H7 (cell line): ENCODE measurements at regions not wholly inside any gene's neighbourhood (a gene's known extent, or its start where the extent isn't known, plus 50 kb on each side); places are given as distances from the start of the nearest gene placed in this dataset.

Experiments
- DNase-seq: peaks from one replicate; pipeline ENCODE4 v3.0.0; 2012
- H3K27me3 ChIP-seq: 2 replicates; pipeline ENCODE4 v1.6.0; 2011; ENCODE audit warnings: mild to moderate bottlenecking, low read length; ENCODE audit not compliant: control insufficient read depth, insufficient read depth
- H3K36me3 ChIP-seq: replicated peaks from 2 replicates; pipeline ENCODE4 v1.5.1; 2011; ENCODE audit warnings: low read length; ENCODE audit not compliant: control insufficient read depth, insufficient read depth
- H3K4me3 ChIP-seq: 2 replicates; pipeline ENCODE4 v1.5.1; 2011; ENCODE audit warnings: low read depth, mild to moderate bottlenecking, control low read depth, low read length, moderate library complexity; ENCODE audit not compliant: insufficient read depth

DNA sequence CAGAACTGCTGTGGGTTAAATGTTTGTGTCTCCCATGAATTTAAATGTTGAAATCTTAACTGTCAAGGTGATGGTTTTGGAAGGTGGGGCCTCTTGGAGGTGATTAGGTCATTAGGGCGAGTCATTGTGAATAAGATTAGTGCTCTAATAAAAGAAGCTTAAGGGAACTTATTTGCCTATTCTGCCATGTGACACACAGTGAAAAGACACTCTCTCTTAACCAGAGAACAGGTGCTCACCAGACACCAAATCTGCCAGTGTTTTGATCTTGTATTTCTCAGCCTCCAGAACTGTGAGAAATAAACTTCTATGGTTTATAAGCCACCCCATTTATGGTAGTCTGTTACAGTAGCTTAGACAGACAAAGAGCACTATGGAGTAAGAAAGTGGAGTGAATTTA, 117.9 kb upstream of the SV2C start:
- DNase-seq = no peak
- no peaks in the 10 kb centered on the region for H3K27me3 ChIP-seq
- H3K4me3 ChIP-seq = no peak overlapping the region
- no peaks in the 10 kb centered on the region for H3K36me3 ChIP-seq

DNA sequence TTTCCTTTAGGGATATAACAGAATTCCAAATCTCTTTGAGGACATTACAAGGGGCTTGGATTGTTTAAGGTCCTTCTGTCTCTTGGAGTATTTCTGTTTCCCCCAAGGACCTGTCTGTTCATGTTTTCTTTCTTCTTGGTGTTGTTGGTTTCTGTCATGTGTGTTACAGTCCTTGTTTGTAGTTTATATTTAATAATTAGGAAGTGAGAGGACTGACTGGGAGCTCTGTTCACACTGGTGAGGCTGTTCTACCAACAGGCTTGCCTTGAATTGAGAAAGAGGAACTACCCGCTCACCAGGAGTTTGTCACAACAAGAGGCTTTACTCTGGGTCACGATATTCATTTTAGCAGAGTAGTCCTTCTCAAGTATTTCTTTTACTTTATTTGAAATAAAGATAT, 119.2 kb upstream of the SV2C start:
- Histone ChIP-seq H3K4me3 (no peak overlapping the region), H3K36me3 (no peaks in the 10 kb centered on the region), H3K27me3 (no peaks in the 10 kb centered on the region)
- no peak for DNase-seq

DNA sequence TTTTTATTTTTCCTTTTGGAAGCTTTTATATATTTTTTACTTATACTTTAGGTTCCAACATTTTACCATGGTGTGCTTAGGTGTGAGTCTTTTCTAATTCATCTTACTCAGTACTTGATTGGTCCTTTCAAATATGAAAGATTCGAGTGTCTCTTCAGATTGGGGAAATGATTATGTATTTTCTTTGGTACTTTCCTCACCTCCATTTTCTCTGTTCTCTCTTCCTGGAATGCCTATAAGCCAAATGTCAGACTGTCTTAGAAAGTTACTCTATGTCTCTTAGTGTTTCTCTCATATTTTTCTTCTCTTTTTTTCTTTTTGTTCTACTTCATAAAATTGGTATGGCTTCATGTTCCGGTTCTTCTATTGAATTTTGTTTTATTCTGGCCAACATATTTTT, 119.6 kb upstream of the SV2C start:
- Histone ChIP-seq H3K27me3 (no peaks in the 10 kb centered on the region), H3K36me3 (no peaks in the 10 kb centered on the region), H3K4me3 (no peak overlapping the region)
- no peak for DNase-seq

DNA sequence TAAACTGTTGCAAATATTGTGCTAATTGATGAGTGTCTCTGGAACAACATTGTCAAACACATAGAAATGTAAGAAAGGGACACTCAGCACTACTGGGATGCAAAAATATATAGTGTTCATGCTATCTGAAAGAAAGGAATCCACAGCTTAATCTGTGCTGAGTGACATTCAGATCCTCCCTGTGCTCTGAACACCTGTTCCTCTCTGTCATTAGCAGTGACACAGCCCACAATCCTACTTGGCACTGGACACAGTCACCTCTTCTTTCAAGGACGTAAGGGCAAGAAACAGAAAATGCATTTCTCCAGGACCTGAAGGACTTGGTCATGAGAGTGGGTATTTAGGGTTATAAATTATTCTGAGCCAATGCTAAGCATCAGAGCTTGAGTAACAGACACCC, 121.4 kb upstream of the SV2C start:
- Histone ChIP-seq H3K4me3 (no peak overlapping the region), H3K36me3 (no peaks in the 10 kb centered on the region), H3K27me3 (no peaks in the 10 kb centered on the region)
- no peak for DNase-seq

DNA sequence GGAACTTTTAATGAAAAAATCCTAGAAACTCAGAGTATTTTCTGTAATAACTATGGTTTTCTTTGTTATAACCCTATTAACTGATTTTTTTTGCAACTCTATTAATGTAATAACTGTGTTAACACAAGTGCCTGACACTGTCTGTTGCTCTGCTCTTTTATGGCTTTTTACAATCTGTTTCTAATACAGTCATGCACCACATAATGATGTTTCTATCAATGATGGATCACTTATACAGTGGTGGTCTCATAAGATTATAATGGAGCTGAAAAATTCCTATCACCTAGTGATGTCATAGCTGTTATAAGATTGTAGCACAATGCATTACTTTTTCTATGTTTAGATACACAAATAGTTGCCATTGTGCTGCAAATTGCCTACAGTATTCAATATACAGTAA, 123.1 kb upstream of the SV2C start:
- H3K36me3 ChIP-seq = no peaks in the 10 kb centered on the region
- no peak for DNase-seq
- H3K4me3 ChIP-seq = no peak overlapping the region
- H3K27me3 ChIP-seq = no peaks in the 10 kb centered on the region

DNA sequence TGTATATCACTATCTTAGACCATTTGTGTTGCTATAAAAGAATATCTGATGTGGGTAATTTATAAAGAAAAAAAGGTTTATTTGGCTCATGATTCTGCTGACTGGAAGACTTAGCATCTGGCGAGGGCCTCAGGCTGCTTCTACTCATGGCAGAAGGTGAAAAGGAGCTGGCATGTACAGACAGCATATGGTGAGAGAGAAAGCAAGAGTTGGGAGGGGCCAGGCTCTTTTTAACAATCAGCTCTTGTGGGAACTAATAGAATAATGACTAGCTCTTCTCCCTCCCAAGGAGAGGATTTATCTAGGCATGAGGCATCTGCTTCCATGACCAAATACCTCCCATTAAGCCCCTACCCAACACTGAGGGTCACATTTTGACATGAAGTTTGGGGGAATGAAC, 130.2 kb upstream of the SV2C start:
- no peak for DNase-seq
- Histone ChIP-seq H3K27me3 (no peaks in the 10 kb centered on the region), H3K36me3 (no peaks in the 10 kb centered on the region), H3K4me3 (no peak overlapping the region)

DNA sequence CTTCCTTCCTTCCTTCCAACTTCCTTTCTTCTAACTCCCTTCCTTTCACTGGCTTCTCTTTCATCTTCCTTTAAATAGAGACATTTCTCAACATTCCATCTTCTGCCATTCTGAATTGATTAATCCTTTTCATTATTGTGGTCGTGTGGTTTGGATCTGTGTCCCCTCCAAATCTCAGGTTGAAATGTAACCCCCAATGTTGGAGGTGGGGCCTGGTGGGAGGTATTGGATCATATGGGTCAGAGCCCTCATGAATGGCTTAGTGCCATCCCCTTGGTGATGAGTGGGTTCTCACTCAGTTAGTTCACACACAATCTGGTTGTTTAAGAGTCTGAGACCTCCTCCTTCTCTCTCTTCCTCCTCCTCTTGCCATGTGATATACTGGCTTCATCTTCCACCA, 130.9 kb upstream of the SV2C start:
- no peaks in the 10 kb centered on the region for H3K27me3 ChIP-seq
- no peak for DNase-seq
- no peak overlapping the region for H3K4me3 ChIP-seq
- H3K36me3 ChIP-seq = no peaks in the 10 kb centered on the region

DNA sequence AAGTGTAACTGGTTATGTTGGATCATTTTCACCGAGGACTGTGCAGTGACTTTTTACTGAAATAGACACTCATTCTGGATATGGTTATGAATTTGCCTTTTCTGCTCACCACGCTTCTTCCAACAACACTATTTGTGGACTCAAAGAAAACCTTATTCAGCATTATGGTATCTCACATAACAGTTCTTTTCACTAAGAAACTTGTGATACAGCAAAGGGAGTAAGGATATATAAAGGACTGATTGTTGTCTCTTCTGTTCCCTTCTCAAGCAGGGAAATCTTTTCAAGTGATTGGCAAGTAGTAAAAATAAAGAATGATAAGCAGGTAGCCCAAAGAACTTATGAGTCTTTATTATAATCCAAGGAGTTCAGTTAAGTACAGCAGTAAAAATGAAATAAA, 131.5 kb upstream of the SV2C start:
- Histone ChIP-seq H3K4me3 (no peak overlapping the region), H3K36me3 (no peaks in the 10 kb centered on the region), H3K27me3 (no peaks in the 10 kb centered on the region)
- no peak for DNase-seq

DNA sequence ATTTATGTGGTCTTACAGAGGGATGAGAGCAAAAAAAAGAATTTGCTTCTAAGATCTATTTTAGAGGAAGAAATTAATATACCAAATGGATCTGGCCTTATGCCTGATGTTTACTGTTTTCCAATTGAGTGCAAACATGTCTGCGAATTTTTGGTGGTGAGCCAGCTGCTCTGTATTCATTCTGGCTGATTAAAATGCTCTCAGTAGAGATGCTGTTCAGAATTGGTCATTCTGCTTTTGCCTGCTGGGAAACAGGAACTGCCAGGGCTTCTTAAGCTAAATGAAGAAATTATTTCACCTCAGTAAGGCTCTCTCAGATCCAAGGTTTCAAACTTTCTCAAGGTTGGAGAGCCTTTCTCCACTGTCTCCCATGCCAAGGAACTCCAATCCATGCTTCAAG, 132.0 kb upstream of the SV2C start:
- no peak overlapping the region for H3K4me3 ChIP-seq
- H3K36me3 ChIP-seq = no peaks in the 10 kb centered on the region
- DNase-seq = no peak
- H3K27me3 ChIP-seq = no peaks in the 10 kb centered on the region

DNA sequence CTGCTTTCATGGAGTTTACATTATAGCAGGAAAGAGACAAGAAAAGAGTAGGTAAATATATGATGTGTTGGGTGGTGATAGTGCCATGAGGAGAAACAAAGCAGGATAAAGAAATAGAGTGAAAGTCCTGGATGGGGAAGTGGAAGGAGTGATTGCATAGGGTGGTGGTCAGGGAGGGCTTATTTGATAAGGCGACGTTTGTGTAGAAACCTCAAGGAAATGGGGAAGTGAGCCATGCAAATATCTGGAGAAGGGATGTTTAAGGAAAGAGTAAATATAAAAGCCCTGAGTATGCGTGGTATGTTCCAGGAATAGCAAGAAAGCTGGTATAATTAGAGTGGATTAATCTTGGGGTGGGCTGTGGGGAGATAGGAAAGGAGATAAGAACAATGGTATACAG, 134.7 kb upstream of the SV2C start:
- Histone ChIP-seq H3K36me3 (no peaks in the 10 kb centered on the region), H3K27me3 (no peaks in the 10 kb centered on the region)
- no peak for DNase-seq

DNA sequence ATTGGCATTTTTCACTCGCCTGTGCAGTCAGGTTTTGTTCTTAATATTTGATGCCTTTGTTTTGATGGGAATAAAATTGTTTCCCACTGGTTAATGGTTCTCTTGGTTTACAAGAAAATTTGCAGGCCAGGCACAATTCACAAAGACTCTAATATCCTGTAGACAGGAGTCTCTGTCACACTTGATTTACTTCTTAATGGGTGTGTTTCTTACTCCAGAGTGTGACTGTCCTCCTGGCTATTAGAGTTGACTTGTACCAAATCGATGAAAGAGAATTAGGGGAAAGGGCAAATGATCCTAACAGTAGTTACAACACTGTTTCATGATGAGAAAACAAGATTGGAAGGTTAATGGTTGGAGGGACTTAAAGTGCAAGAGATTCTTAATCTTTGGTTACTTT, 142.8 kb upstream of the SV2C start:
- Histone ChIP-seq H3K27me3 (no peaks in the 10 kb centered on the region), H3K4me3 (no peak overlapping the region), H3K36me3 (no peaks in the 10 kb centered on the region)
- DNase-seq = no peak

More for the DNA sequence above, 134.7 kb upstream of the SV2C start:
- no peak overlapping the region for H3K4me3 ChIP-seq

DNA sequence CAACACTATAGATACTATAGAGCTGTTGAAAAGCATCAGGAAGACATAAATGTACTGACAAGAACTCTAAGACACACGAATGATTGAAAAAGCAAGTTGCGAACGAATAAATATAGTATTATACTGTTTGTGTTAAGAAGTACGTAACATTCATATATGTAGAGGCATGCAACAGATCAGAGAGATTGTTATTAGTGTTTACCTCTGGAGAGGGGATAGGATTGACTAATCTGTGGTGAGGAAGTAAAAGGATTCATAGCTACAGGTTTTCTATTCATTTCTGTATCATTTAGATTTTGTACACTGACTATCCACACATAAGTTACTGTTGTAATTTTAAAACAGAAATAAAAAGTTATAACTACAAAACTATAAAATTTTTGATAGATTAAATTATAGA, 147.6 kb upstream of the SV2C start:
- DNase-seq = no peak
- Histone ChIP-seq H3K4me3 (no peak overlapping the region), H3K36me3 (no peaks in the 10 kb centered on the region), H3K27me3 (no peaks in the 10 kb centered on the region)

DNA sequence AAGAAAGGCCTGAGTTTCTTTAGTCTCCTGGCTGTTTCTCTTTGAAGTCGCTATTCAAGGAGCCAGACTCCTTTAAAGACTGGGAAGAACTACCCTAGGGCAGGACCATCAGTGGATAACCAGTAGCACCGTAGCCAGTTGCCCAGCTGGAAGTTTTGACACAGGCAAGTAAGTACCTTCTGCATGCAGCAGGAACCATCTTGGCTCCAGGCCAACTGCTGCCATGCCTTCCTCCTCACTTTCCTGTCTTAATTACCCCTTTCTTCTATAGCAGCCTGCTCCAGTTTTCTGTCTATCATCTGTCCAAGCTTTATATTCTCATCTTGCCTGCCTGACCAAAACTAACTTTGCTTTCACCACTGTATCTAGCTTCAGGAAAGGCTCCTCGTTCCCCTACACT, 149.7 kb upstream of the SV2C start:
- no peaks in the 10 kb centered on the region for H3K27me3 ChIP-seq
- no peak for DNase-seq
- H3K36me3 ChIP-seq = no peaks in the 10 kb centered on the region

DNA sequence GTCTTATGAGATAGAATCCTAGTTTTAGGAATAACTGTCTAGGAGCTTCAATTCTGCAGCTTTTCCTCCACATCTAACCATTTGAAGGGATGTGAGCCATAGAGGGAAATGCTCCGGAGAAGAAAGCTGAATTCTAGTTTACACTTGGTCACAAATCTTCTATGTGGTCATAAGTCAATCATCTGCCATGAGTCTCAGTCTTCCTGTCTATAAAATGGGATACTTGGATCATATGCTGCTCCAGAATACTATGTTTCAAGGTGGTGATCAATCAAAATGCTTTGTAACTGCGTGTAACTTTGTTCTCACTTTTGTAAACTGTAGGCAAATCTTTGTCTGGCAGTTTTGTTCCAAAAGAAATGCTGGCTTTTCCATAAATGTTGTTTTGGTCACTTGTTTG, 152.0 kb upstream of the SV2C start:
- Histone ChIP-seq H3K27me3 (no peaks in the 10 kb centered on the region), H3K36me3 (no peaks in the 10 kb centered on the region)
- DNase-seq = no peak

More for the DNA sequence above, 149.7 kb upstream of the SV2C start:
- H3K4me3 ChIP-seq = no peak overlapping the region

DNA sequence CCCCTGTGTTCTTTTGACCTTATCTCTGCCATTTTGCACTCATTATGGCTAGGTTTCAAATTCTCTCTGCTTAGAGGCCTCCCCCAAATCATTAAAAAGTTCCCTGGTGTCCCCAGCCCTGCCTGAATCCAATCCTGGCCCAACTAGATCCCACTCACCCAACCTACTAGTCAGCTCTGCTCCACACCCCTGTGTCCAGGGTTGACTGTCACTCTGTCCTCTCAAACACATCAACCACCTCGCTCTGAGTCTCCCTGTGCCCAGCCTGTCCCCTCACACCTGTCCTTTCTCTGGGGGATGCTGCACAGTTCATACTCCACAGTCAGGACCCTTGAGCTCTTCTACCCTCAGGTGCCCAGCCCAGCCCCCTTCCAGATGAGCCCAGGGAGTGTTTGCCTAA, 154.2 kb upstream of the SV2C start:
- no peak for DNase-seq
- Histone ChIP-seq H3K27me3 (no peaks in the 10 kb centered on the region), H3K4me3 (no peak overlapping the region), H3K36me3 (no peaks in the 10 kb centered on the region)

More for the DNA sequence above, 152.0 kb upstream of the SV2C start:
- no peak overlapping the region for H3K4me3 ChIP-seq

DNA sequence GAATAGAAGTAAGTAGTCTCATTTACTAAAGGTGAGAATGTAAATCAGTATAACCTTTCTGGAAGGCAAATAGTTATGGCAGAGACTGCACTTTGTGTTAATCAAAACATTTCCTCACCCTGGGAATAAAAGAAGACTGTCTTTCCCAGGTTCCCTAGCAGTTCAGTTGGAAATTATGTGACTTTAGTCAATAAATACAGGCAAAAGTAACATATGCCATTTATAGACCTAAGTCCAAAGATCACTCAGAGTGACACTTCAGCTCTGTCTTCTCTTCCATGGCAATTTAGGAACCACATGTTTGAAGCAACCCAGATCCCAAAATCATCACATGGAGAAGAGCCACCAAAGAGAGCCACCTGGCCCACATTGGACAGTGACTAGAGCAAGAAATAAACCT, 160.7 kb upstream of the SV2C start:
- H3K4me3 ChIP-seq = no peak overlapping the region
- H3K27me3 ChIP-seq = no peaks in the 10 kb centered on the region
- no peak for DNase-seq
- no peaks in the 10 kb centered on the region for H3K36me3 ChIP-seq
